PC-9 (cell line): ENCODE measurements at regions not wholly inside any gene's neighbourhood (a gene's known extent, or its start where the extent isn't known, plus 50 kb on each side); places are given as distances from the start of the nearest gene placed in this dataset.

Source experiments
- CTCF ChIP-seq: fragments of 200-600 bp; sonication (generic); conservative IDR thresholded peaks from 2 replicates; pipeline ENCODE4 v1.6.1; 2017; ENCODE audit warnings: mixed run types, antibody characterized with exemption, mild to moderate bottlenecking, moderate library complexity
- EZH2 ChIP-seq: fragments of 200-600 bp; sonication (generic); IDR thresholded peaks from 2 replicates; pipeline ENCODE4 v1.8.0; 2017; ENCODE audit warnings: antibody characterized with exemption, low read depth

DNA sequence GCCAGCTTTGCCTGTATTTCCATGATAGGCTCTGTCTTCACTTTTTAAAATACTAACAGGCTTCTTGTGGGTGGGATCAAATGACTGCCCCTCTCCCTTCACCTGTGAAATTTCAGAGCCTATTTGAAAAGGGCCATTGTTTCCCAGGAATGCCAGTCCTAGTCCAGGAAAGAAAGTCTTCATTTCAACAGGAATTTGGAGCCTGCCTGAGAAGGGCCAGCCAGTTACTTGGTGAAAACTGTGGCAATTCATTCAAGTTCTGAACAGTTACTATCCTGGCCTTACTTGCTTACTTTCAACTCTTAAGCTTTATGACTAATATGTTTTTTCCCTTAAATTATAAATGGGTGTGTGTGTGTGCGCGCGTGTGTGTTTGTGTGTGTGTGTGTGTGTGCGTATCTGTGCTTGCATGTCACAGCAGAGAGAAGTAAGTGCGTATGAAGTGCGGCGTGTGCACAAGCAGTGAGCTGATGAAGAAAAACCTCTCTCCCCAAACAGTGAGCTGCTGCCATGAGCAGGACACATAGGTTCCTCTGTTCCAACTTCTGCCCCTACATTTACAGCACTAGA lies 67.5 kb upstream of the RNPC3 start:
- TF ChIP-seq CTCF (no peak), EZH2 (no peak)
